ENCODE measurements at regions not wholly inside any gene's neighbourhood (a gene's known extent, or its start where the extent isn't known, plus 50 kb on each side); places are given as distances from the start of the nearest gene placed in this dataset.

DNA sequence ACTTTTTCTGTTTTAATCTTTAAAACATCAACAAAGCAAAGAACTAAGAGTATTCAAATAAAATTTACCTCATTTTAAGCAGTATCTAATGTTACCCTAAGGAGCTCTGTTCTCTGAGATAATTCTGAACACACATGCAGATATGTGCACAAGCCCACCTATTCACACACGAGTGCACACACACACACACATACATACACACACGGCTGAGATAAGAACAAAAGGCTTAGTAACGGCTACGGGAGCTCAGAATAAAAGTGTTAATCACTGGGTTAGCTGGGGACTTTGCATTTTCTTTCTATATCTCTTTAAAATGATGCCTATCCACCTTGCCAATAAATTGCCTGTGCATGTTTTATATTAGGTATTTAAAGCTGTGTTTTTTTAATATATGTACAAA, 1096.3 kb downstream of the GALC start:
- H3K4me2 ChIP-seq, result no peak overlapping the region
- H3K27me3 ChIP-seq, result no peaks in the 10 kb centered on the region
- no peaks in the 10 kb centered on the region for H4K20me1 ChIP-seq
- no peak overlapping the region for H3K4me3 ChIP-seq
- TF ChIP-seq Cebpa-rat (IDR thresholded peaks at IDR 0.05), result no peak
- no peaks in the 10 kb centered on the region for H3K36me3 ChIP-seq
- no peak overlapping the region for H3K27ac ChIP-seq
- no peaks in the 10 kb centered on the region for H3K9me3 ChIP-seq (replicated peaks in 1 of 11)
- H3K9ac ChIP-seq, result no peak overlapping the region
- H3K4me1 ChIP-seq, result peaks cover 0 to 5% (median 0%) of the 10 kb centered on the region in 10 experiments; a peak in 1 of 20 replicates

DNA sequence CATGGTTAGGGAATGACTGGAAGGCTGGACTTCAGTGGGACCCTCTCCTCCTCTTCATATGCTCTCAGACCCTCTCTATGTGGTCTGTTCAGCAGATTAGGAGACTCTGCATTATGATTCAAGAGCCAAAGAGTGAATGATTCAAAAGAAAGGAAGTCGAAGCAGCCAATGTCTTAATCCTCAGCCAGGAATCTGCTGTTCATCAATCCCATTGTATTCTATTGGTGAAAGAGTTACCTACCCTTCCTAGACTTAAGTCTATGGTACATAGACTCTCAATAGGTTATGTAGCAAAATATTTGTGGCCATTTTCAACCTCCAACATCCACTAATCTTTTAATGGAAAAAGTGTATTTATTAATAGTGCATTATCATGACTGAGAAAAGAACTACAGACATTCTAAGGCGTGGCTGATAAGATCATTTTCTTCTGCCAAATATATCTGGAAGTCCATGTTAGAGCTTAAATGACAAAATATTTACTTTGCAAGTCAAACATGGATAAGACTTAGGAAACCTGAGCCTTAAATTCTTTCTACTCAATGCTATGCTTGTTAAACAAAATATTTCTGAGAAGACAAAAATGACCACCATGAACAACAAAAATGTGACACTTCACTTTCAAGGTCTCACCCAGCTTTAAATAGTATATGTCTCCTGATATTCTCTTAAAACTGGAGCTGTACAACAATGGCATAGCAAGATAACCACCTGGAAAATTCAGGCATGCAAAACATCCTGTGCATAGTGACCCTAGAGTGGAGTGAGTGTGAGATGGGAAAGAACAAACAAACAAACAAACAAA, 1100.6 kb downstream of the GALC start:
- Histone ChIP-seq H3K27ac (no peak overlapping the region), H3K4me1 (peaks cover 0 to 5% (median 0%) of the 10 kb centered on the region in 10 experiments; a peak in 1 of 20 replicates), H3K4me3 (no peak overlapping the region), H3K36me3 (no peaks in the 10 kb centered on the region), H3K4me2 (no peak overlapping the region), H3K9me3 (replicated peaks in 1 of 11) (no peaks in the 10 kb centered on the region), H3K27me3 (no peaks in the 10 kb centered on the region), H4K20me1 (no peaks in the 10 kb centered on the region), H3K9ac (no peak overlapping the region)
- no peak for TF ChIP-seq Cebpa-rat (IDR thresholded peaks at IDR 0.05)

DNA sequence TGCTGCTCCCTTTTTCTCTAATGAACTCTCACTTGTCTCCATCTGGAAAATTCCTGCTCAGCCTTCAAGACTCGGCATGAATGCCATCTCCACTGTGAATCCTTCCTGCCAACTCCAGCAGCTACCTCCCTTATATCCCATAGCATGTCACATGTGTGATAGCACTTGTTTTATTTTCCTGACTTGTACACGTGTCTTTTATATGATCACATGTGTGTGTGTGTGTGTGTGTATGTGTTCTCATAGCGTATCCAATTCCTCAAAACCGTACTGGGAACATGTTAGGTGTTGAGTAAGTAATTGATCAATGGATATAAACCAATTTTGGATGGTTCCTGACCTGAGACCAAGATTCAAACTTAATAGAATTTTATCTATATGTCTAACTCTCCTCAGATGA, 1107.7 kb downstream of the GALC start:
- no peak for TF ChIP-seq Cebpa-rat (IDR thresholded peaks at IDR 0.05)
- no peaks in the 10 kb centered on the region for H3K36me3 ChIP-seq
- H3K27ac ChIP-seq, result no peak overlapping the region
- no peaks in the 10 kb centered on the region for H3K4me1 ChIP-seq
- no peaks in the 10 kb centered on the region for H3K27me3 ChIP-seq
- H4K20me1 ChIP-seq, result no peaks in the 10 kb centered on the region
- no peak overlapping the region for H3K4me2 ChIP-seq
- H3K9me3 ChIP-seq (replicated peaks in 1 of 11), result no peaks in the 10 kb centered on the region
- H3K9ac ChIP-seq, result no peak overlapping the region
- no peak overlapping the region for H3K4me3 ChIP-seq

DNA sequence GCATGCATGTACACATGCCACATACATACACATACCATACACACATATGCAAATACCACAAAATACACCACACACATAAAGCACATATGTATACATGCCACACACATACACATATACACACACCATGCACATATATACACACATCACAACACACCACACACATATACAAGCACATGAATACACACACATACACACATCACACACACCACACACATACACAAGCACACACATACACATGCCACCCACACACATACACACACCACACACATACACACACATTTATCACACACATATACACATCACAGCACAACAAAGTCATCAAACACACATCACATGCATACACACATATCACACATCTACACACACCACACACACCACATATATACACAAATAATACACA, 1108.5 kb downstream of the GALC start:
- no peak overlapping the region for H3K27ac ChIP-seq
- H4K20me1 ChIP-seq, result no peaks in the 10 kb centered on the region
- H3K4me2 ChIP-seq, result no peak overlapping the region
- H3K36me3 ChIP-seq, result no peaks in the 10 kb centered on the region
- no peak overlapping the region for H3K4me3 ChIP-seq
- no peaks in the 10 kb centered on the region for H3K4me1 ChIP-seq
- H3K9me3 ChIP-seq (replicated peaks in 1 of 11), result peaks cover 0 to 4% (median 0%) of the 10 kb centered on the region in 11 experiments; a peak in 1 of 22 replicates
- H3K9ac ChIP-seq, result no peak overlapping the region
- no peaks in the 10 kb centered on the region for H3K27me3 ChIP-seq
- TF ChIP-seq Cebpa-rat (IDR thresholded peaks at IDR 0.05), result no peak

DNA sequence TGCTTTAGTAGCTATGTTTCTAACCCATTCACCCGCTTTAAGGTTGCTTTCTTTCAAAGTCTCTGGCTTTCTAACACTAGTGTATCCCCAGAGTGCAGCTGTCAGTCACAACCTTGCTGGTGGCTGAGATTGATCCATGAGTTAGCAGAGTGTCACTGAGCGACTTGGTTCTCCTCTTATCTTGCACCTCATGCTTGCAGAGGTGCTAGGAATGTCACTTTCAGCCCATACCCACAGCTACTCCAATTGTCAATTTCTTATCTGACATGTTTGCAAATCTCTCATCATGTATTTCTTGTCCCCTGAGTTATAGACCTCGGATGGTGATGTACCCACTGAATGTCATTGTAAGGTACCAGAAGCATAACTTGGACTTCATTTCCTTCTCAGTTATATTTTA, 1110.2 kb downstream of the GALC start:
- Histone ChIP-seq H3K4me1 (no peaks in the 10 kb centered on the region), H3K4me2 (no peak overlapping the region), H3K4me3 (no peak overlapping the region), H4K20me1 (no peaks in the 10 kb centered on the region), H3K27ac (no peak overlapping the region), H3K36me3 (no peaks in the 10 kb centered on the region), H3K9ac (no peak overlapping the region), H3K27me3 (no peaks in the 10 kb centered on the region), H3K9me3 (replicated peaks in 1 of 11) (peaks cover 0 to 4% (median 0%) of the 10 kb centered on the region in 11 experiments; a peak in 1 of 22 replicates)
- no peak for TF ChIP-seq Cebpa-rat (IDR thresholded peaks at IDR 0.05)

DNA sequence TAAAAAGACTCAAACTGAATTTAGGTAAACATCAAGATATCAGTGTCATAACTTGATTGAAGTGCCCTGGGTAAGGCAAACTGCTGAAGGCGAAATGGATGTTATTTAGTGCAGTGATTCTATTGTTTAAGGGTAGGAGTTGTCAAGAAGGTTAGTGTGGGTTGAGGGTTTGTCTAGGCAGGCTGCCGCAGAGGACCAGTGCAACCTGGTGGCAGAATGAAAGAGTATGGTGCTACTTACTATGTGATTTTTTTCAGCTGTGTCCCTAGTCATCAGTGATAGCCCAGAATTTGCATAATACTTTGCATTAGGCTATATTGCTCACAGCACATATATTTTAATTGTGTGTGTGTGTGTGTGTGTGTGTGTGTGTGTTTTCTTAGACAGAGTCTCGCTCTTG, 1127.0 kb downstream of the GALC start:
- no peaks in the 10 kb centered on the region for H3K36me3 ChIP-seq
- no peaks in the 10 kb centered on the region for H3K4me1 ChIP-seq
- no peaks in the 10 kb centered on the region for H3K27me3 ChIP-seq
- no peaks in the 10 kb centered on the region for H4K20me1 ChIP-seq
- TF ChIP-seq Cebpa-rat (IDR thresholded peaks at IDR 0.05), result no peak
- H3K9ac ChIP-seq, result no peak overlapping the region
- H3K9me3 ChIP-seq (replicated peaks in 1 of 11), result no peaks in the 10 kb centered on the region
- no peak overlapping the region for H3K4me2 ChIP-seq
- no peak overlapping the region for H3K4me3 ChIP-seq
- no peak overlapping the region for H3K27ac ChIP-seq

DNA sequence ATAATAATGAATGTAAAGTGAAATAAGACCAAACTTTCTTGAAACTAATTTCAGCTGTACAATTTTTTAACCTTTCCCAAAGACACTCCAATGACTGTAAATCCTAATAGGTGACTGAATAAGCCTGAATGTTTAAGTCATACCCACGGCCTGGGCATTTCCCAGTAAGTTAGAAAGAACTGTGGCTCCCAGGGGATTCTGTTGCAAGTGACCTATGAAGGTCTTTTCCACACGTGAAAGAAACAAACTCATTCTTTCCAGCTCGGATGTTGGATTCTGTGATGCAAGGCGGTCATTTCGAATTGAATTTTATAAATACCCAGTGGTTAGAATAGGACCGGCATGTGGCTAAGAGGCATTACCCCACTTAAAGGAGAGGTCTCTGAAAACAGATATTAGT, 1134.4 kb downstream of the GALC start:
- Histone ChIP-seq H3K27me3 (no peaks in the 10 kb centered on the region), H3K27ac (no peak overlapping the region), H3K36me3 (no peaks in the 10 kb centered on the region), H3K4me1 (no peaks in the 10 kb centered on the region), H3K4me3 (no peak overlapping the region), H3K9ac (no peak overlapping the region), H3K9me3 (replicated peaks in 1 of 11) (no peaks in the 10 kb centered on the region), H3K4me2 (no peak overlapping the region), H4K20me1 (no peaks in the 10 kb centered on the region)
- TF ChIP-seq Cebpa-rat (IDR thresholded peaks at IDR 0.05), result no peak

DNA sequence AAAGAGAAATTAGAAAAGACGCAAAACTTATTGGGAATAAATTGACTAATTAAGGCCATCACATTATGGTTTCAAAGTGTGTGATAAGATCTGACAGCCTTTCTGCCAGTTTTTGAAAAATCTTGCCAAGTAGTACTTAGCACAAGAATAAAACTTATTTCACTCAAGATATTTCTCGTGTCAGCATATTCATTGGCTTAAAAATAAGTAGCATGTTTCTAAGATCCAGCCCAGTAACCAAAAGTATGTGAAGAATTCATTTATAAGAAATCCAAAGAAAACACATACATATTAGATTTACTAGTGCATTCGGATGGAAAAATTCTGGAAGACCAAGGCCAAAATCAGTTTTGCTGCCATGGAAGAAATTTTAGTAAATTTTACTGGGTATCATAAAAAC, 1135.0 kb downstream of the GALC start:
- H3K9ac ChIP-seq, result no peak overlapping the region
- no peak overlapping the region for H3K4me3 ChIP-seq
- H3K27me3 ChIP-seq, result no peaks in the 10 kb centered on the region
- no peak overlapping the region for H3K27ac ChIP-seq
- TF ChIP-seq Cebpa-rat (IDR thresholded peaks at IDR 0.05), result no peak
- H3K4me1 ChIP-seq, result no peaks in the 10 kb centered on the region
- H3K4me2 ChIP-seq, result no peak overlapping the region
- no peaks in the 10 kb centered on the region for H3K9me3 ChIP-seq (replicated peaks in 1 of 11)
- no peaks in the 10 kb centered on the region for H4K20me1 ChIP-seq
- no peaks in the 10 kb centered on the region for H3K36me3 ChIP-seq

DNA sequence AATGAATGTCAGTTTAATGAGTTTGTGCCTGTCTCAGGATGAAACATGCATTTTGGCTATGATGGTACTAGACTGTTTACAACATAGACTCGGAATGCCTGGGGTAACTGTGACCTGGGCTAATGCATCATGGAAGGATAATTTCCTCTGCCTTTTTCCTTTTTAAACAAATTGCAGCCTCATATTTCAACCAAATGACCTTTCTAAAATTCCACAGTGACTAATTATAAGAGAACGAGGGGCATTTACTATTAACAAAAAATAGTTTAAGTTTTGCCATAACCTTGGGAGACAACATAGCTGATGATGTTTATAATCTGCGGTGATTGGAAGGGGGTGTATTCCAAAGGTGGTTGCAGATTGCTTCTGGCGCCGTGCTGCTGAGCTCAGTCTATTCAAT, 1140.5 kb downstream of the GALC start:
- Histone ChIP-seq H3K9ac (no peak overlapping the region), H3K4me1 (no peaks in the 10 kb centered on the region), H3K4me3 (no peak overlapping the region), H3K27me3 (no peaks in the 10 kb centered on the region), H4K20me1 (no peaks in the 10 kb centered on the region), H3K4me2 (no peak overlapping the region), H3K9me3 (replicated peaks in 1 of 11) (no peaks in the 10 kb centered on the region), H3K27ac (no peak overlapping the region), H3K36me3 (no peaks in the 10 kb centered on the region)
- TF ChIP-seq Cebpa-rat (IDR thresholded peaks at IDR 0.05), result no peak

DNA sequence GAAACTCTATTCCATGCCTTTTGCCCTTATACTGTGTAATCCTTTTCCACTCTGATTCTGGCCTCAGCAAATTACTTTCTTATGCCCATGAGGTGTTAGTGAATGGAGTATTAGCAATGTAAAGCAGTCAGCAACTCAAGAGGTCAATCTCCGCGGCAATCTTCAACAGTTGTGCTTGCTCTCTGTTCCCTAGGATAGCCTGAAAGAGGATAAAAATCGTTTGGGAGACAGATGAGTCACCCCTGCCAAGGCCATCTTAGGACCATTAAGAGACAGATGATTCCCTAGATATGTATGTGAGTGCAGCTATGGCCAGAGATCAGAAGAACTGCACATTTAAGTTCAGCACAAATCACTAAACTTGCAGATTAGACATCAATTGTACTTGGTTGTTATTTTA, 1145.8 kb downstream of the GALC start:
- no peaks in the 10 kb centered on the region for H4K20me1 ChIP-seq
- no peak overlapping the region for H3K4me3 ChIP-seq
- H3K27me3 ChIP-seq, result no peaks in the 10 kb centered on the region
- H3K9ac ChIP-seq, result no peak overlapping the region
- TF ChIP-seq Cebpa-rat (IDR thresholded peaks at IDR 0.05), result no peak
- H3K36me3 ChIP-seq, result no peaks in the 10 kb centered on the region
- H3K9me3 ChIP-seq (replicated peaks in 1 of 11), result no peaks in the 10 kb centered on the region
- H3K4me1 ChIP-seq, result no peaks in the 10 kb centered on the region
- no peak overlapping the region for H3K27ac ChIP-seq
- no peak overlapping the region for H3K4me2 ChIP-seq
